ENCODE measurements at regions not wholly inside any gene's neighbourhood (a gene's known extent, or its start where the extent isn't known, plus 50 kb on each side); places are given as distances from the start of the nearest gene placed in this dataset.
"Not testable (repeated sequence)": the region's sequence is repeated elsewhere in the genome, so short reads cannot be mapped to it uniquely, and the experiment has no call there.

DNA sequence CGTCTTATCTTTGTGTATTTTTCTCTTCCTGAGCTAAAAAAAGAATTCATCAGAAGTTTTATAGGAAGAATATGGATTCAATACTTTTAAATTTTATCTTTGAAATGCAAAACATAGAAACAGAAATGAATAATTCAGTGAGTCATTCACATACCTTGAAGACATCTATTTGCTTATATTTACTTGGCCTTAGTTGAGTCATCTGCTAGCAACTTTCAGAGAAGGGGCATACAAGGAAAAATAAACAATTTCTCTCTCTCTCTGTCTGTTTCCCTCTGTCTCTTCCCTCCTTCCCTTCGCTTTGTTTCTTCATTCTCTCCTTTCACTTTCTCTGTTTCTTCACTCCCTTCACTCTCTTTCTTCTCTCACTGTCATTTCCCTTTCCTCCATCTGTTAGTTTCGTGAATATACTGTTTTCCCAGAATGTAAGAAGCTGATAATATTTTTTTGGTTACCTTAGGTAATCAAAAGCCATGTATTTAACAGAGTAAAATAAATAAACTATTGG, 477.2 kb downstream of the BRINP3 start:
- peak; percentile 66 for ATAC-seq (ENCODE audit: low read depth)
- Histone ChIP-seq H3K4me1 (ENCODE audit: insufficient read depth, poor library complexity, severe bottlenecking) (peaks cover 3% of the 10 kb centered on the region), H3K36me3 (ENCODE audit: low read depth) (no peaks in the 10 kb centered on the region), H3K27me3 (ENCODE audit: insufficient read depth, poor library complexity, severe bottlenecking) (no peaks in the 10 kb centered on the region), H3K9me3 (ENCODE audit: severe bottlenecking) (no peaks in the 10 kb centered on the region), H3K27ac (ENCODE audit: poor library complexity, severe bottlenecking) (no peak overlapping the region), H3K4me3 (ENCODE audit: severe bottlenecking) (no peak overlapping the region)
- TF ChIP-seq, protein P1, sequence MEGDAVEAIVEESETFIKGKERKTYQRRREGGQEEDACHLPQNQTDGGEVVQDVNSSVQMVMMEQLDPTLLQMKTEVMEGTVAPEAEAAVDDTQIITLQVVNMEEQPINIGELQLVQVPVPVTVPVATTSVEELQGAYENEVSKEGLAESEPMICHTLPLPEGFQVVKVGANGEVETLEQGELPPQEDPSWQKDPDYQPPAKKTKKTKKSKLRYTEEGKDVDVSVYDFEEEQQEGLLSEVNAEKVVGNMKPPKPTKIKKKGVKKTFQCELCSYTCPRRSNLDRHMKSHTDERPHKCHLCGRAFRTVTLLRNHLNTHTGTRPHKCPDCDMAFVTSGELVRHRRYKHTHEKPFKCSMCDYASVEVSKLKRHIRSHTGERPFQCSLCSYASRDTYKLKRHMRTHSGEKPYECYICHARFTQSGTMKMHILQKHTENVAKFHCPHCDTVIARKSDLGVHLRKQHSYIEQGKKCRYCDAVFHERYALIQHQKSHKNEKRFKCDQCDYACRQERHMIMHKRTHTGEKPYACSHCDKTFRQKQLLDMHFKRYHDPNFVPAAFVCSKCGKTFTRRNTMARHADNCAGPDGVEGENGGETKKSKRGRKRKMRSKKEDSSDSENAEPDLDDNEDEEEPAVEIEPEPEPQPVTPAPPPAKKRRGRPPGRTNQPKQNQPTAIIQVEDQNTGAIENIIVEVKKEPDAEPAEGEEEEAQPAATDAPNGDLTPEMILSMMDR (IDR thresholded peaks at IDR 0.05; ENCODE audit: poor library complexity, severe bottlenecking) = no peak
- DNase-seq (ENCODE audit: low spot score) = no peak

DNA sequence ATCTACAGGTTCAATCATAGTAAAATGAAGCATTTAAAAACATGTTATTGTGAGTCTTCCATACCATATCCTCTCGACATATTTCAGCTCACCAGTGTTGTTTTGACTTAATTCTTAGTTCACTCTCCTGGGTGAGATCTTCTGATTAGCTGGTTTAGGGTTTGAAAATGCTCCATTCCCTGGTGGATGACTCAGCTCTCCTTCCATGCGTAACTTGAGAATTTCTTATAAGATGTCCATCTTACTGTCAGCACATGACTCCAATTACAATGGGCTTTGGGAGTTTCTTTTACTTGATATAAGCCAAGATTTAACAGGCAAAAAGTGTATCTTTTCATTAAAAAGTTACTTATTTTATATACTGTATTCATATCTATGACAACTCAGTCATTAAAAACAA, 476.5 kb downstream of the BRINP3 start:
- H3K9me3 ChIP-seq (ENCODE audit: severe bottlenecking) = no peaks in the 10 kb centered on the region
- no peaks in the 10 kb centered on the region for H3K36me3 ChIP-seq (ENCODE audit: low read depth)
- no peak overlapping the region for H3K27ac ChIP-seq (ENCODE audit: poor library complexity, severe bottlenecking)
- no peak overlapping the region for H3K4me3 ChIP-seq (ENCODE audit: severe bottlenecking)
- peaks cover 3% of the 10 kb centered on the region for H3K4me1 ChIP-seq (ENCODE audit: insufficient read depth, poor library complexity, severe bottlenecking)
- TF ChIP-seq, protein P1 (IDR thresholded peaks at IDR 0.05; ENCODE audit: poor library complexity, severe bottlenecking) = no peak
- ATAC-seq (ENCODE audit: low read depth) (0 out of 3 replicates have a peak, but pooled peaks have one; percentile 19), DNase-seq (ENCODE audit: low spot score) (no peak)
- H3K27me3 ChIP-seq (ENCODE audit: insufficient read depth, poor library complexity, severe bottlenecking) = no peaks in the 10 kb centered on the region

DNA sequence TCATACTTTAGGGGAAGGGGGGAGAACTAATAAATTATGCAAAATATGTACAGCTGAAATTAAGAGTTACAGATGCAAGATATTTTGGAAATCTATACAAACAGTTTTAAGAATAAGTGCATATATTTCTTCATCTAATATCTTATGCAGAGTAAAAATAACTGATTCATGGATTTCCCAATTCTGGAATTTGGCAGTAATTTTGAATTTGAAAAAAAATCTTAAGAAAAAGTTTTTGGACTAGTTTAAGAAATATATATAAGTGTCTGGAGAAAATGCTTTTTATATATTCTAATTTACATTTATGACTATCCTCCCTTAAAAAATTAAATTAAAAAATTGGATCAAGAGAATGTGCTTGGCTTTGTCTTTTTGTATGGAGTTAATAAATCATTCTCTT, 474.3 kb downstream of the BRINP3 start:
- Histone ChIP-seq H3K4me3 (ENCODE audit: severe bottlenecking) (no peak overlapping the region), H3K27me3 (ENCODE audit: insufficient read depth, poor library complexity, severe bottlenecking) (no peaks in the 10 kb centered on the region), H3K4me1 (ENCODE audit: insufficient read depth, poor library complexity, severe bottlenecking) (peaks cover 3% of the 10 kb centered on the region), H3K9me3 (ENCODE audit: severe bottlenecking) (no peaks in the 10 kb centered on the region), H3K36me3 (ENCODE audit: low read depth) (no peaks in the 10 kb centered on the region), H3K27ac (ENCODE audit: poor library complexity, severe bottlenecking) (no peak overlapping the region)
- TF ChIP-seq, protein P1 (IDR thresholded peaks at IDR 0.05; ENCODE audit: poor library complexity, severe bottlenecking) = no peak
- DNase-seq (ENCODE audit: low spot score) (no peak), ATAC-seq (ENCODE audit: low read depth) (no peak)

DNA sequence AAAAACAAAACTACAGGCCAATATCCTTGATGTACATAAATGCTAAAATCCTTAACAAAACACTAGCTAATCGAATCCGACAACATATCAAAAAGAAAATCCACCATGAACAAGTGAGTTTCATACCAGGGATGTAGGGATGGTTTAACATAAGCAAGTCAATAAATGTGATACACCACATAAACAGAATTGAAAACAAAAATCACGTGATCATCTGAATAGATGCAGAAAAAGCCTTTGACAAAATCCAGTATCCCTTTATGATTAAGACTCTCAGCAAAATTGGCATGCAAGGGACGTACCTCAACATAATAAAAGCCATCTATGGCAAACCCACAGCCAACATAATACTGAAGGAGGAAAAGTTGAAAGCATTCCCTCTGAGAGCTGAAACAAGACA, 466.1 kb downstream of the BRINP3 start:
- Histone ChIP-seq H3K27ac (ENCODE audit: poor library complexity, severe bottlenecking) (no peak overlapping the region), H3K27me3 (ENCODE audit: insufficient read depth, poor library complexity, severe bottlenecking) (no peaks in the 10 kb centered on the region), H3K9me3 (ENCODE audit: severe bottlenecking) (no peaks in the 10 kb centered on the region), H3K36me3 (ENCODE audit: low read depth) (no peaks in the 10 kb centered on the region), H3K4me3 (ENCODE audit: severe bottlenecking) (no peak overlapping the region), H3K4me1 (ENCODE audit: insufficient read depth, poor library complexity, severe bottlenecking) (no peaks in the 10 kb centered on the region)
- DNase-seq (ENCODE audit: low spot score) = no peak
- TF ChIP-seq, protein P1 (IDR thresholded peaks at IDR 0.05; ENCODE audit: poor library complexity, severe bottlenecking) = no peak
- ATAC-seq (ENCODE audit: low read depth) = no peak

DNA sequence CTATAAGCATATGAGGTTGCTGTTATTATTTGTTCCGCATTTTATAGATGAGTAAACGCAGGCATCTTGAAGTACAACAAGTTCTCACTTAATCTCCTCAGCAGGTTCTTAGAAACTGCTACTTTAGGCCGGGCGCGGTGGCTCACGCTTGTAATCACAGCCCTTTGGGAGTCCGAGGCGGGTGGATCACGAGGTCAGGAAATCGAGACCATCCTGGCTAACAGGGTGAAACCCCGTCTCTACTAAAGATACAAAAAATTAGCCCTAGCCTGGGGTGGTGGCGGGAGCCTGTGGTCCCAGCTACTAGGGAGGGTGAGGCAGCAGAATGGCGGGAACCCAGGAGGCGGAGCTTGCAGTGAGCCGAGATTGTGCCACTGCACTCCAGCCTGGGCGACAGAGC, 458.5 kb downstream of the BRINP3 start:
- H3K27me3 ChIP-seq (ENCODE audit: insufficient read depth, poor library complexity, severe bottlenecking); H3K36me3 ChIP-seq (ENCODE audit: low read depth); H3K9me3 ChIP-seq (ENCODE audit: severe bottlenecking); H3K4me1 ChIP-seq (ENCODE audit: insufficient read depth, poor library complexity, severe bottlenecking); H3K27ac ChIP-seq (ENCODE audit: poor library complexity, severe bottlenecking); H3K4me3 ChIP-seq (ENCODE audit: severe bottlenecking); DNase-seq (ENCODE audit: low spot score); ATAC-seq (ENCODE audit: low read depth): not testable (repeated sequence)
